Lung (tissue), 11 donors: ENCODE measurements at regions not wholly inside any gene's neighbourhood (a gene's known extent, or its start where the extent isn't known, plus 50 kb on each side); places are given as distances from the start of the nearest gene placed in this dataset.
A peak's percentile ranks its signal among the peaks of the same experiment; 100 is the strongest.

Source experiments
- ATAC-seq: fragments of 200-7000 bp; cut with Tn5 transposase; one replicate; pipeline ENCODE4 v1.9.1; 2020; ENCODE audit warnings: moderate number of reproducible peaks; ENCODE audit not compliant: insufficient read depth, low FRiP score
- DNase-seq, 3 donors: peaks; one replicate each; pipeline ENCODE4 v3.0.0-alpha.2; 2013 to 2017
- H3K27ac ChIP-seq, 2 donors: one replicate each; pipeline ENCODE4 v1.5.1; 2013; ENCODE audit warnings: mild to moderate bottlenecking in 2 of 2, moderate library complexity in 2 of 2, control low read depth in 1 of 2, inconsistent platforms in 1 of 2, low read depth in 1 of 2, low read length in 1 of 2
- H3K27me3 ChIP-seq, 3 donors: one replicate each; pipeline ENCODE4 v1.5.1; 2013; ENCODE audit warnings: low read length in 2 of 3; ENCODE audit not compliant: control insufficient read depth in 3 of 3, insufficient read depth in 3 of 3
- H3K36me3 ChIP-seq, 4 donors: one replicate each; pipeline ENCODE4 v1.5.1; 2013; ENCODE audit warnings: low read length in 4 of 4, mild to moderate bottlenecking in 1 of 4, moderate library complexity in 1 of 4; ENCODE audit not compliant: control insufficient read depth in 4 of 4, insufficient read depth in 4 of 4
- H3K4me1 ChIP-seq, 5 donors: one replicate each; pipeline ENCODE4 v1.5.1; 2013; ENCODE audit warnings: low read length in 5 of 5, mild to moderate bottlenecking in 2 of 5, moderate library complexity in 1 of 5; ENCODE audit not compliant: control insufficient read depth in 5 of 5, insufficient read depth in 5 of 5
- H3K4me3 ChIP-seq: one replicate; pipeline ENCODE4 v1.5.1; 2013; ENCODE audit warnings: mild to moderate bottlenecking, control low read depth, moderate library complexity
- H3K9ac ChIP-seq, 2 donors: one replicate each; pipeline ENCODE4 v1.5.1; 2013; ENCODE audit warnings: low read length in 2 of 2, control low read depth in 1 of 2; ENCODE audit not compliant: insufficient read depth in 1 of 2
- H3K9me3 ChIP-seq, 4 donors: one replicate each; pipeline ENCODE4 v1.5.1; 2013; ENCODE audit warnings: low read length in 3 of 4, mild to moderate bottlenecking in 1 of 4, moderate library complexity in 1 of 4; ENCODE audit not compliant: control insufficient read depth in 4 of 4, insufficient read depth in 3 of 4
- WGBS, 2 donors: extraction: QIAGEN DNeasy Blood & Tissue Kit; methylation state at CpG; one replicate each; pipeline ENCODE4 v1.1.7; 2013; 5-methylcytosine and 5-hydroxymethylcytosine counted together
- TF ChIP-seq, protein P1 (sequence below): IDR thresholded peaks from 2 replicates; pipeline ENCODE4 v1.5.1; 2012; ENCODE audit warnings: mild to moderate bottlenecking; ENCODE audit errors: control extremely low read depth, extremely low read depth
- donor health status: control.
- donor health status: control.
- donor health status: Bipolar disorder and iron deficiency.
- donor health status: healthy.
- donor health status: DM: yes; HTN: yes; CAD: no.

DNA sequence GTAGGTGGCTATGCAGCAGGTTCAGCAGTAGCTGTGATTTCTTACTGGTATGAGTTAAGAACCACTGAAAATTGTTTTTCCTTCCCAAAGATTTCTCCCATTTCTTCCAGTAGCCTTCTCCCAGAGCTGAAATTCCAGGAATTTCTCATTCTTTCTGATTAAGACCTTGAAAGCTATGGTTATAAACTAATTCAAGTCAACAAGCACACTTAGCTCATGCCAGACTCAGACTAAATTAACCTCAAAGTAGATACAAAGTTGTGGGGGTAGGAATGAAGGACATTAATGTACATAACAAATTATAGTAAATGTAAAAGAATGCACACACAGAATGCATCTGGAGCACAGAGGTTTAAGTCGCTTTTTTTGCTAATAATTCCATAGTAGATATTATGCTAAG, 103.6 kb upstream of the SOX11 start:
- Histone ChIP-seq H3K9me3 (peaks cover 0 to 9% (median 0%) of the 10 kb centered on the region in 4 donors), H3K36me3 (no peaks in the 10 kb centered on the region), H3K4me1 (peaks cover 0 to 23% (median 13%) of the 10 kb centered on the region in 5 donors), H3K9ac (no peak overlapping the region), H3K4me3 (no peak overlapping the region), H3K27me3 (no peaks in the 10 kb centered on the region), H3K27ac (no peak overlapping the region)
- DNase-seq (no peak), ATAC-seq (no peak)
- TF ChIP-seq, protein P1, sequence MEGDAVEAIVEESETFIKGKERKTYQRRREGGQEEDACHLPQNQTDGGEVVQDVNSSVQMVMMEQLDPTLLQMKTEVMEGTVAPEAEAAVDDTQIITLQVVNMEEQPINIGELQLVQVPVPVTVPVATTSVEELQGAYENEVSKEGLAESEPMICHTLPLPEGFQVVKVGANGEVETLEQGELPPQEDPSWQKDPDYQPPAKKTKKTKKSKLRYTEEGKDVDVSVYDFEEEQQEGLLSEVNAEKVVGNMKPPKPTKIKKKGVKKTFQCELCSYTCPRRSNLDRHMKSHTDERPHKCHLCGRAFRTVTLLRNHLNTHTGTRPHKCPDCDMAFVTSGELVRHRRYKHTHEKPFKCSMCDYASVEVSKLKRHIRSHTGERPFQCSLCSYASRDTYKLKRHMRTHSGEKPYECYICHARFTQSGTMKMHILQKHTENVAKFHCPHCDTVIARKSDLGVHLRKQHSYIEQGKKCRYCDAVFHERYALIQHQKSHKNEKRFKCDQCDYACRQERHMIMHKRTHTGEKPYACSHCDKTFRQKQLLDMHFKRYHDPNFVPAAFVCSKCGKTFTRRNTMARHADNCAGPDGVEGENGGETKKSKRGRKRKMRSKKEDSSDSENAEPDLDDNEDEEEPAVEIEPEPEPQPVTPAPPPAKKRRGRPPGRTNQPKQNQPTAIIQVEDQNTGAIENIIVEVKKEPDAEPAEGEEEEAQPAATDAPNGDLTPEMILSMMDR, result no peak
- 78% methylated on average over 1 of the region's 1 CpG for WGBS, 2 donors

DNA sequence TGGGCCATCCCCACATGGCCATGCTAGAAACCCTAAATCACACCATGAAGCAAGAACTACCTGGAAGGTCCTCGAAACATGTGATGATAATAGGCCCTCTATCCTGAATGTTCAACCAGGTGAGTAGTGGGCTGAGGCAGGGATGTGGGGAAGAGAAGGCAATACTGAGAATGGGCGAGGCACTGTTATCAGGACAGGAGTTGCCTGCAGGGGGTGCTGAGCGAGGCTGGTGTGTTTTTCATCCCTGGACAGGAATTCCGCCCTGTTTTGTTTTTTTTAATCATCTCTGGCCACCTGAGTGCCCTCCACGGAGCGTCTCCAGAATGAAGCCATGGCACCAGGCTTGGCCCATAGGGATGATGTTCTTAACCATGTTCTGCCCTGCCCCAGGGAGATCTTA, 103.0 kb upstream of the SOX11 start:
- no peak for ATAC-seq
- no peaks in the 10 kb centered on the region for H3K27me3 ChIP-seq
- no peaks in the 10 kb centered on the region for H3K36me3 ChIP-seq
- no peak overlapping the region for H3K9ac ChIP-seq
- H3K27ac ChIP-seq, result no peak overlapping the region
- DNase-seq, result no peak
- TF ChIP-seq, protein P1, result no peak
- H3K4me1 ChIP-seq, result peaks cover 0 to 23% (median 15%) of the 10 kb centered on the region in 5 donors
- H3K9me3 ChIP-seq, result peaks cover 0 to 9% (median 0%) of the 10 kb centered on the region in 4 donors
- H3K4me3 ChIP-seq, result no peak overlapping the region
- 78 to 86% methylated on average over 6 of the region's 6 CpGs for WGBS, 2 donors

DNA sequence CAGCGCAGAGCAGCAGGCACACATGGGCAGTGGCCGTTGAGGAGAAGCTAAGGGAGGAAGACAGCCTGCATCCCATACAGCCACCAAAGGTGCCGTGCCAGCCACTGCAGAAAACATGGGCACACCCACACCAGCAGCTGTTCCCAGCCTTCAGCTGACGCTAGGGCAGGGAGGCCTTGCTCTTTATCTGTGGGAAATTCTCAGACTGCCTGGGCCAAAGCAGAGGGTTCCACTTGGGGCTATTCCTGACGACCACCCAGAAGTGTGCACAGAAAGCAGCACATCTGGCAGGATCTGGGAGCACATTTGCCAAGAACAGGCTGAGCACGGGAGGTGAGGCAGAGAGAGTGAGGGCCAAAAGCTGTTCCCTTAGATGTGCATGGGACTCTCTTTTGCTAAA, 101.3 kb upstream of the SOX11 start:
- Histone ChIP-seq H3K4me1 (peaks cover 0 to 28% (median 17%) of the 10 kb centered on the region in 5 donors), H3K9me3 (peaks cover 0 to 9% (median 0%) of the 10 kb centered on the region in 4 donors), H3K36me3 (no peaks in the 10 kb centered on the region), H3K27me3 (no peaks in the 10 kb centered on the region), H3K9ac (no peak overlapping the region), H3K27ac (no peak overlapping the region), H3K4me3 (no peak overlapping the region)
- TF ChIP-seq, protein P1, result no peak
- 79 to 80% methylated on average over 6 of the region's 6 CpGs for WGBS, 2 donors
- ATAC-seq (no peak), DNase-seq (peak; percentile 81 to 91 (median 87))

DNA sequence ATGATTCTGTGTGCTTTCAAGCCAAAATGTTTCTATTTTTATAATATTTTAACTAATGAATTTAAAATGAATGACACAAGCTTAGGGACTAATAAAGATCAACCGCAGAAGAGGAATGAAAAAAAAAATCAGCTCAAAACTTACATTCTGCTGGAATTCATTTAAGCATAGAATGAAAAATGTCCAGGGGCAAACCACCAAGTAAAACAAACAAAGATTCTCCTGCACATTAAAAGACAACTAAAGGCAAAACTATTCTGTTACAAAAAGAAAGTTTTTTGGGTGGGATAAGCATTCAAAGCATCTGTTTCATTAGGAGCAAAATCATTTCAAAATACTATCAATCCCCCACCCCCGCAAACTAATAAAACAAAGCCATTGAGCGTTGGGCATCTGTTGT, 99.3 kb upstream of the SOX11 start:
- WGBS, 2 donors, result 83 to 88% methylated on average over 3 of the region's 3 CpGs
- H3K9ac ChIP-seq, result no peak overlapping the region

More for the DNA sequence above, 99.3 kb upstream of the SOX11 start:
- DNase-seq (no peak), ATAC-seq (no peak)
- Histone ChIP-seq H3K27me3 (no peaks in the 10 kb centered on the region), H3K36me3 (no peaks in the 10 kb centered on the region), H3K4me1 (peaks cover 0 to 30% (median 17%) of the 10 kb centered on the region in 5 donors), H3K9me3 (peaks cover 0 to 7% (median 0%) of the 10 kb centered on the region in 4 donors), H3K27ac (no peak overlapping the region), H3K4me3 (no peak overlapping the region)
- TF ChIP-seq, protein P1, result no peak
